HepG2 (cell line): ENCODE measurements at regions not wholly inside any gene's neighbourhood (a gene's known extent, or its start where the extent isn't known, plus 50 kb on each side); places are given as distances from the start of the nearest gene placed in this dataset.

Experiments used
- ATAC-seq: fragments of 200-7000 bp; cut with Tn5 transposase; 3 replicates; pipeline ENCODE4 v1.9.1; 2020; ENCODE audit warnings: mild to moderate bottlenecking, moderate library complexity
- BruUV-seq: library from RNA; stranded (reverse); fragments of 400-500 nt; replicated peaks from 2 replicates; lab custom pipeline; 2021; lab: Mats Ljungman, UMichigan
- CTCF ChIA-PET: fragments of 300-600 bp; formaldehyde crosslinking; extraction: SDS; loops from one replicate; lab custom pipeline; 2021; ENCODE audit warnings: low total read pairs, inconsistent platforms, low intra/inter-chr PET ratio; lab: Yijun Ruan, JAX
- POLR2A ChIA-PET: fragments of 350-600 bp; sonication (Branson Sonifier 250); formaldehyde crosslinking; loops from one replicate; lab custom pipeline; 2020; ENCODE audit warnings: antibody characterized with exemption, inconsistent platforms; lab: Yijun Ruan, JAX
- DNase-seq: peaks from one replicate; pipeline ENCODE4 v3.0.0-alpha.2; 2015; ENCODE audit warnings: low spot score
- FAIRE-seq: peaks from 3 replicates; lab custom pipeline; 2011; peaks lifted over from hg19 to GRCh38; lab: Jason Lieb, UNC
- H2AFZ ChIP-seq: one replicate; pipeline ENCODE4 v1.6.1; 2011; ENCODE audit warnings: low read length, inconsistent platforms
- H3K27ac ChIP-seq: fragments of 300-600 bp; 3 replicates; pipeline ENCODE4 v1.8.0; 2011; ENCODE audit warnings: mixed run types, mild to moderate bottlenecking, mixed read lengths, low read length, inconsistent platforms; ENCODE audit not compliant: insufficient read depth; ENCODE audit errors: extremely low read length
- H3K27me3 ChIP-seq, 2 experiments: fragments of 200-600 bp in 1 of 2; 2 replicates in 1 of 2; 3 replicates in 1 of 2; pipeline versions ENCODE4 v1.6.0 to v1.8.0; 2011; ENCODE audit warnings: low read length in 2 of 2, mild to moderate bottlenecking in 2 of 2, moderate library complexity in 2 of 2, inconsistent platforms in 1 of 2; ENCODE audit not compliant: insufficient read depth in 2 of 2, control insufficient read depth in 1 of 2
- H3K36me3 ChIP-seq, 2 experiments: fragments of 200-600 bp in 1 of 2; replicated peaks in 1 of 2; 2 replicates in 1 of 2; 3 replicates in 1 of 2; pipeline versions ENCODE4 v1.5.1 to v1.8.0; 2011; ENCODE audit warnings: low read length in 2 of 2, inconsistent platforms in 1 of 2; ENCODE audit not compliant: insufficient read depth in 2 of 2, control insufficient read depth in 1 of 2
- H3K4me1 ChIP-seq: 2 replicates; pipeline ENCODE4 v1.5.1; 2012; ENCODE audit warnings: low read length, inconsistent platforms; ENCODE audit not compliant: insufficient read depth
- H3K4me2 ChIP-seq: 2 replicates; pipeline ENCODE4 v1.6.0; 2011; ENCODE audit warnings: low read depth, low read length, inconsistent platforms
- H3K4me3 ChIP-seq, 3 experiments: fragments of 200-600 bp in 1 of 3; sonication (generic), shearing (Covaris generic) in 1 of 3; replicated peaks in 1 of 3; 2 replicates each; pipeline ENCODE4 v1.5.1; 2011 to 2016; ENCODE audit warnings: low read length in 3 of 3, inconsistent platforms in 2 of 3, low read depth in 2 of 3, mild to moderate bottlenecking in 2 of 3, control low read depth in 1 of 3, mixed read lengths in 1 of 3; ENCODE audit not compliant: insufficient read depth in 1 of 3
- H3K79me2 ChIP-seq: one replicate; pipeline ENCODE4 v1.6.1; 2011; ENCODE audit warnings: low read length, inconsistent platforms; ENCODE audit not compliant: insufficient read depth
- H3K9ac ChIP-seq: 2 replicates; pipeline ENCODE4 v1.6.0; 2011; ENCODE audit warnings: mild to moderate bottlenecking, low read depth, low read length, inconsistent platforms; ENCODE audit not compliant: insufficient read depth
- H3K9me3 ChIP-seq: 2 replicates; pipeline ENCODE4 v1.5.1; 2012; ENCODE audit warnings: mild to moderate bottlenecking, low read length
- H4K20me1 ChIP-seq: 2 replicates; pipeline ENCODE4 v1.6.0; 2011; ENCODE audit warnings: inconsistent platforms, mild to moderate bottlenecking, low read length, moderate library complexity; ENCODE audit not compliant: insufficient read depth
- KAT2B ChIP-seq: fragments of 150-350 bp; IDR thresholded peaks from 2 replicates; pipeline ENCODE4 v1.6.1; 2014; ENCODE audit warnings: low read depth, low read length, borderline replicate concordance
- KDM4B ChIP-seq: sonication (generic); formaldehyde crosslinking; IDR thresholded peaks from 2 replicates; pipeline ENCODE4 v1.4.0; 2020; ENCODE audit warnings: missing genetic modification reagents
- MAZ ChIP-seq, 2 experiments: sonication (generic) in 1 of 2; formaldehyde crosslinking in 1 of 2; IDR thresholded peaks; 2 replicates each; pipeline versions ENCODE4 v1.5.0 to v1.6.1; 2012 to 2020; ENCODE audit warnings: low read depth in 2 of 2, mild to moderate bottlenecking in 2 of 2, borderline replicate concordance in 1 of 2, improper control_type of control experiment in 1 of 2, low read length in 1 of 2, missing genetic modification reagents in 1 of 2, moderate library complexity in 1 of 2
- MXI1 ChIP-seq: IDR thresholded peaks from 3 replicates; pipeline ENCODE4 v1.6.1; 2012; ENCODE audit warnings: low read depth, low read length, inconsistent platforms, borderline replicate concordance
- NFYB ChIP-seq: sonication (generic); formaldehyde crosslinking; IDR thresholded peaks from 2 replicates; pipeline ENCODE4 v1.4.0; 2020; ENCODE audit warnings: missing genetic modification reagents
- PHF21A ChIP-seq: sonication (generic); formaldehyde crosslinking; IDR thresholded peaks from 2 replicates; pipeline ENCODE4 v1.5.0; 2020; ENCODE audit warnings: mild to moderate bottlenecking, missing genetic modification reagents
- SAP130 ChIP-seq: IDR thresholded peaks from 2 replicates; pipeline ENCODE4 v1.6.1; 2016; ENCODE audit warnings: low read depth
- SKI ChIP-seq: fragments of 450-650 bp; IDR thresholded peaks from one replicate; pipeline ENCODE4 v1.6.1; 2018; ENCODE audit warnings: mild to moderate bottlenecking; ENCODE audit not compliant: partially characterized antibody
- TCF7 ChIP-seq: sonication (generic); IDR thresholded peaks from 2 replicates; pipeline ENCODE4 v1.6.1; 2016; ENCODE audit warnings: antibody characterized with exemption, low read depth
- ZFP36L1 ChIP-seq: sonication (generic); formaldehyde crosslinking; IDR thresholded peaks from 2 replicates; pipeline ENCODE4 v1.8.0; 2022; ENCODE audit warnings: mild to moderate bottlenecking, missing genetic modification reagents, moderate library complexity
- ZNF10 ChIP-seq: sonication (generic); formaldehyde crosslinking; IDR thresholded peaks from 2 replicates; pipeline ENCODE4 v1.4.0; 2020; ENCODE audit warnings: mild to moderate bottlenecking, low read depth, missing genetic modification reagents, borderline replicate concordance
- ZNF207 ChIP-seq: fragments of 450-650 bp; IDR thresholded peaks from 2 replicates; pipeline ENCODE4 v1.6.1; 2016; ENCODE audit warnings: antibody characterized with exemption, borderline replicate concordance
- ZNF501 ChIP-seq: sonication (generic); formaldehyde crosslinking; IDR thresholded peaks from 2 replicates; pipeline ENCODE4 v1.5.1; 2020; ENCODE audit warnings: mild to moderate bottlenecking, moderate library complexity, missing genetic modification reagents
- ZNF652 ChIP-seq: IDR thresholded peaks from 2 replicates; pipeline ENCODE4 v1.6.1; 2016; ENCODE audit warnings: low read depth, borderline replicate concordance
- ZNF737 ChIP-seq: sonication (generic); formaldehyde crosslinking; IDR thresholded peaks from 2 replicates; pipeline ENCODE4 v1.5.0; 2020; ENCODE audit warnings: missing genetic modification reagents, mild to moderate bottlenecking, borderline replicate concordance
- ZSCAN31 ChIP-seq: sonication (generic); formaldehyde crosslinking; IDR thresholded peaks from 2 replicates; pipeline ENCODE4 v1.5.0; 2020; ENCODE audit warnings: low read depth, mild to moderate bottlenecking, missing genetic modification reagents
- WGBS: methylation state at CpG from one replicate; pipeline ENCODE4 v1.1.6; 2017; ENCODE audit warnings: low lambda C conversion rate; 5-methylcytosine and 5-hydroxymethylcytosine counted together
- in situ Hi-C: cut with HindIII; loops from 2 replicates; pipeline ENCODE4 v1.10.0; 2017; ENCODE audit warnings: low pct_unique_long_range_greater_than_20kb; ENCODE audit not compliant: extremely low pct_ligation_motif_present
- intact Hi-C: fragments of 100-400 bp; cut with micrococcal nuclease; formaldehyde crosslinking; loops from one replicate; pipeline ENCODE4 v1.10.0; 2022; ENCODE audit not compliant: unreplicated experiment
- TF ChIP-seq, protein P1 (sequence below): sonication (generic); formaldehyde crosslinking; IDR thresholded peaks from 2 replicates; pipeline ENCODE4 v1.4.0; 2020; ENCODE audit warnings: missing genetic modification reagents
- TF ChIP-seq, protein P2 (sequence below): sonication (generic); formaldehyde crosslinking; IDR thresholded peaks from 2 replicates; pipeline ENCODE4 v1.5.0; 2020; ENCODE audit warnings: missing genetic modification reagents
- TF ChIP-seq, protein P3 (sequence below): sonication (generic); formaldehyde crosslinking; IDR thresholded peaks from 2 replicates; pipeline ENCODE4 v1.4.0; 2020; ENCODE audit warnings: missing genetic modification reagents

DNA sequence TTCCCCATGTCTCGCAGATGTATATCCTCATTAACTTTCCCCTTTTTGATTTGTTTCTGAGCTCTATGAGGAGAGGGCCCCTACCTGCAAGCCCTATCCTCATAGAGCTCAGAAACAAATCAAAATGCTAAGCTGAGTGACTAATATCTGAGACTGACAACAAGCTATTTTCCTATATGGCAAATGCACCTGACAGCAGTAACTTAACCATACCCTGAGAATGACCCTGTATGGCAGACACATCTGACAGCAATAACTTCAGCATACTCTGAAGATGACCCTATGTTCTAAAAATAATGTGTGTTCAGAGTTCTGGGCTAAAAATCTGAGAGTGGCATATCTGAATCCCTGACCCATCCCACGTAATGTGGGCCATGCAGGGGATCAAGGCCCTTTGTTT lies 79.0 kb upstream of the MEI4 start:
- Histone ChIP-seq H3K4me3 (no peak overlapping the region), H3K9ac (no peak overlapping the region), H3K9me3 (no peaks in the 10 kb centered on the region), H3K4me2 (no peak overlapping the region), H4K20me1 (no peaks in the 10 kb centered on the region), H3K4me1 (no peaks in the 10 kb centered on the region), H3K79me2 (no peaks in the 10 kb centered on the region), H3K27me3 (no peaks in the 10 kb centered on the region), H3K36me3 (no peaks in the 10 kb centered on the region), H2AFZ (no peak overlapping the region), H3K27ac (no peak overlapping the region)
- ATAC-seq, result no peak
- TF ChIP-seq, protein P1, sequence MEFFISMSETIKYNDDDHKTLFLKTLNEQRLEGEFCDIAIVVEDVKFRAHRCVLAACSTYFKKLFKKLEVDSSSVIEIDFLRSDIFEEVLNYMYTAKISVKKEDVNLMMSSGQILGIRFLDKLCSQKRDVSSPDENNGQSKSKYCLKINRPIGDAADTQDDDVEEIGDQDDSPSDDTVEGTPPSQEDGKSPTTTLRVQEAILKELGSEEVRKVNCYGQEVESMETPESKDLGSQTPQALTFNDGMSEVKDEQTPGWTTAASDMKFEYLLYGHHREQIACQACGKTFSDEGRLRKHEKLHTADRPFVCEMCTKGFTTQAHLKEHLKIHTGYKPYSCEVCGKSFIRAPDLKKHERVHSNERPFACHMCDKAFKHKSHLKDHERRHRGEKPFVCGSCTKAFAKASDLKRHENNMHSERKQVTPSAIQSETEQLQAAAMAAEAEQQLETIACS (CRISPR knock-in tag), result no peak
- TF ChIP-seq ZNF737 (CRISPR knock-in tag) (no peak), KDM4B (CRISPR knock-in tag) (no peak), MAZ (IDR thresholded peaks at IDR 0.05; ENCODE audit: borderline replicate concordance, low read depth, low read length) (no peak), MAZ (CRISPR knock-in tag; IDR thresholded peaks at IDR 0.05; ENCODE audit: low read depth) (no peak), SKI (no peak), KAT2B (no peak), SAP130 (CRISPR knock-in tag) (no peak), ZFP36L1 (CRISPR knock-in tag) (no peak), TCF7 (no peak), PHF21A (no peak), ZNF207 (no peak), MXI1 (no peak), ZSCAN31 (CRISPR knock-in tag) (no peak), ZNF10 (CRISPR knock-in tag) (no peak), ZNF501 (CRISPR knock-in tag) (no peak), ZNF652 (CRISPR knock-in tag) (no peak), NFYB (no peak)
- TF ChIP-seq, protein P2, sequence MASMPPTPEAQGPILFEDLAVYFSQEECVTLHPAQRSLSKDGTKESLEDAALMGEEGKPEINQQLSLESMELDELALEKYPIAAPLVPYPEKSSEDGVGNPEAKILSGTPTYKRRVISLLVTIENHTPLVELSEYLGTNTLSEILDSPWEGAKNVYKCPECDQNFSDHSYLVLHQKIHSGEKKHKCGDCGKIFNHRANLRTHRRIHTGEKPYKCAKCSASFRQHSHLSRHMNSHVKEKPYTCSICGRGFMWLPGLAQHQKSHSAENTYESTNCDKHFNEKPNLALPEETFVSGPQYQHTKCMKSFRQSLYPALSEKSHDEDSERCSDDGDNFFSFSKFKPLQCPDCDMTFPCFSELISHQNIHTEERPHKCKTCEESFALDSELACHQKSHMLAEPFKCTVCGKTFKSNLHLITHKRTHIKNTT (CRISPR knock-in tag), result no peak
- TF ChIP-seq, protein P3, sequence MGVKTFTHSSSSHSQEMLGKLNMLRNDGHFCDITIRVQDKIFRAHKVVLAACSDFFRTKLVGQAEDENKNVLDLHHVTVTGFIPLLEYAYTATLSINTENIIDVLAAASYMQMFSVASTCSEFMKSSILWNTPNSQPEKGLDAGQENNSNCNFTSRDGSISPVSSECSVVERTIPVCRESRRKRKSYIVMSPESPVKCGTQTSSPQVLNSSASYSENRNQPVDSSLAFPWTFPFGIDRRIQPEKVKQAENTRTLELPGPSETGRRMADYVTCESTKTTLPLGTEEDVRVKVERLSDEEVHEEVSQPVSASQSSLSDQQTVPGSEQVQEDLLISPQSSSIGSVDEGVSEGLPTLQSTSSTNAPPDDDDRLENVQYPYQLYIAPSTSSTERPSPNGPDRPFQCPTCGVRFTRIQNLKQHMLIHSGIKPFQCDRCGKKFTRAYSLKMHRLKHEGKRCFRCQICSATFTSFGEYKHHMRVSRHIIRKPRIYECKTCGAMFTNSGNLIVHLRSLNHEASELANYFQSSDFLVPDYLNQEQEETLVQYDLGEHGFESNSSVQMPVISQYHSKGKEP (CRISPR knock-in tag), result no peak
- in situ Hi-C loops, result no loop called here
- intact Hi-C loops, result no loop called here
- 0% methylated on average over 2 of the region's 2 CpGs for WGBS
- FAIRE-seq, result no peak
- ChIA-PET POLR2A (no interaction called here), CTCF (no interaction called here)
- no peak for DNase-seq
- no TSS peak for BruUV-seq
